ENCODE measurements at regions not wholly inside any gene's neighbourhood (a gene's known extent, or its start where the extent isn't known, plus 50 kb on each side); places are given as distances from the start of the nearest gene placed in this dataset.

DNA sequence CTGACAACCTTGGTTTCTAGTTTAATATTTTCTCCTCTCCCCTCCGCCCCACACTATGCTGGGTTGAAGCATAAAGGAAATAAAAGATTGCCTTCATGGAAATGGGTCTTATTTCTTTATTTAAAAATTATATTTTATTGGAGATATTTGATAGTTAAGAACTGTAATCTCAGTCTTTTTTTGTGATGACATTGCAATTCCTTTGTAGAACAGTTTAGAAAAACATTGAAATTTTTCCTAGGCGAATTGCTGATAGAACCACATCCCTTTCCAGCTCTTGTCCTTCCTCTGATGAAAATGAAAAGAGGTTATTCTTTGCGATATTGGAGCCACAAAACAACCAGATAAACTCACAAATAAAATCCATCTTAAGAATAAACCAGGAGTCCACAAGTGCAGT is 125.6 kb upstream of the NRIP1 start:
- TF ChIP-seq, protein P1, sequence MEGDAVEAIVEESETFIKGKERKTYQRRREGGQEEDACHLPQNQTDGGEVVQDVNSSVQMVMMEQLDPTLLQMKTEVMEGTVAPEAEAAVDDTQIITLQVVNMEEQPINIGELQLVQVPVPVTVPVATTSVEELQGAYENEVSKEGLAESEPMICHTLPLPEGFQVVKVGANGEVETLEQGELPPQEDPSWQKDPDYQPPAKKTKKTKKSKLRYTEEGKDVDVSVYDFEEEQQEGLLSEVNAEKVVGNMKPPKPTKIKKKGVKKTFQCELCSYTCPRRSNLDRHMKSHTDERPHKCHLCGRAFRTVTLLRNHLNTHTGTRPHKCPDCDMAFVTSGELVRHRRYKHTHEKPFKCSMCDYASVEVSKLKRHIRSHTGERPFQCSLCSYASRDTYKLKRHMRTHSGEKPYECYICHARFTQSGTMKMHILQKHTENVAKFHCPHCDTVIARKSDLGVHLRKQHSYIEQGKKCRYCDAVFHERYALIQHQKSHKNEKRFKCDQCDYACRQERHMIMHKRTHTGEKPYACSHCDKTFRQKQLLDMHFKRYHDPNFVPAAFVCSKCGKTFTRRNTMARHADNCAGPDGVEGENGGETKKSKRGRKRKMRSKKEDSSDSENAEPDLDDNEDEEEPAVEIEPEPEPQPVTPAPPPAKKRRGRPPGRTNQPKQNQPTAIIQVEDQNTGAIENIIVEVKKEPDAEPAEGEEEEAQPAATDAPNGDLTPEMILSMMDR (IDR thresholded peaks at IDR 0.05) = no peak
- TF ChIP-seq POLR2A (IDR thresholded peaks at IDR 0.05) (no peak), POLR2AphosphoS5 (IDR thresholded peaks at IDR 0.05) (no peak), EP300 (IDR thresholded peaks at IDR 0.05) (no peak)

All from suprapubic skin (tissue), 4 donors.